HG03196 (cell line): ENCODE measurements at regions not wholly inside any gene's neighbourhood (a gene's known extent, or its start where the extent isn't known, plus 50 kb on each side); places are given as distances from the start of the nearest gene placed in this dataset.

Experiments
- ATAC-seq: cut with Tn5 transposase; IDR thresholded peaks from one replicate; pipeline ENCODE4 v1.9.1; 2021; ENCODE audit not compliant: unreplicated experiment

GRCh38 chr10:3898821-3899220, 113.8 kb upstream of the KLF6 start:
- ATAC-seq, result no peak

GRCh38 chr10:3897156-3897555, 112.1 kb upstream of the KLF6 start:
- no peak for ATAC-seq

DNA sequence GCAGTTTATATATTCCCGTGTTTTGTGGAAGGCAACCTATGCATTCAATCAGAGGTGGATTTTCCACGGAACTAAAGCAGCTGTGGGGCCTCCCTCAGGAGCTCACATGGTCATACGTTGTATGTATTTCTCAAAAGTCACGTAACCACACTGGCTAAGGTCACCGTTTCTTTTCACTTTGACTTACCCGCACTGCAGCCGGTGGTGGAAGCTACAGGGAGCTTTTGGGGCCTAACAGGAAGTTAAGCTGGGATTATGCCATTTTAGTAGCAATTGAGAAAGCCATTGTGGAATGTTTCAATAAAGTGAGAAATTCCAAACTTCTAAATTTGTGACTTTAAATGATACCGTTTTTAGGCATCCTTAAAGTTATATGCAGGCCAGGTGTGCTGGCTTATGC, 111.2 kb upstream of the KLF6 start:
- no peak for ATAC-seq

- ATAC-seq, result no peak
Measured at GRCh38 chr10:3895045-3895631, 110.1 kb upstream of the KLF6 start.

- ATAC-seq, result no peak
Measured at GRCh38 chr10:3893901-3894563, 109.0 kb upstream of the KLF6 start.

- ATAC-seq, result no peak
Measured at GRCh38 chr10:3892440-3893425, 107.7 kb upstream of the KLF6 start.

GRCh38 chr10:3891396-3891795, 106.4 kb upstream of the KLF6 start:
- no peak for ATAC-seq

- ATAC-seq, result no peak
Measured at GRCh38 chr10:3890602-3891352, 105.8 kb upstream of the KLF6 start.

DNA sequence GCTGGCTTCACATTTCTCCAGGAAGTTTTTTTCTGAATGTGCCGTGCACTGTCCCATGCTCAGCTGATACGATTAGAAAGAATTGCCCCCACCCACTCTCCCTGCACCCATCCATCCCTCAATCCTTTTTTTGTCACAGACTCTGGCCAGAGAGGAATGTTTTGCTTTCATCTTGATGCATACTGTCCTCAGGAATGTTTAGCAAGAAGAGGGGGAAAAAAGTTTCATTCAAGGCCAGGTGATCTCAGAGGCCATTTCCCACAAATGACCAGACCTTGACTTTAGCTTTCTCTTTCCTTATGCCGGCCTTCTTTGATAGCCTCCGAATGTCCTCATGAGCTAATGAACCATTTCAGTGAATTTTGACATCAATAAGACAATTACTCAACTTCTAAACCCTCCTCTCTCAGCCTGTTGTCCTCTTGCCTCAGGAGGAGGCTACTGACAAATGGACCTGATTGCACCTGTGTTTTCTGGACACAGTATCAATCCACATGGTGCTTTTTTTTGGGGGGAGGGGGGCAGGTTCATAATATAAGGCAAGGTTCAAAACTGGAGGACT, 105.0 kb upstream of the KLF6 start:
- no peak for ATAC-seq

GRCh38 chr10:3887885-3888476, 103.0 kb upstream of the KLF6 start:
- peak; percentile 62 for ATAC-seq

DNA sequence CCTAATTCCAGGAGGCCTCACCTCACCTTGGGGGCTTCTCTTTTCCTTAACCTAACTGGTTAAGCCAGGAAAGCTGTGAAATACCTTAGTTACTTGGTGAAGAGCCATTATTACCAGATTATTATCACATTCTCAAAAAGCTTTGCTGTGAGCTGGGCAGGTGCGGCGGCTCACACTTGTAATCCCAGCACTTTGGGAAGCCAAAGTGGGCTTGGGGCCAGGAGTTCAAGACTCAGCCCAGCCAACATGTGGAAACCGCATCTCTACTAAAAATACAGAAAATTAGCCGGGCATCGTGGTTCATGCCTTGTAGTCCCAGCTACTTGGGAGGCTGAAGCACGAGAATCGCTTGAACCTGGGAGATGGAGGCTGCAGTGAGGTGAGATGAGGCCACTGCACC, 102.4 kb upstream of the KLF6 start:
- ATAC-seq, result no peak

DNA sequence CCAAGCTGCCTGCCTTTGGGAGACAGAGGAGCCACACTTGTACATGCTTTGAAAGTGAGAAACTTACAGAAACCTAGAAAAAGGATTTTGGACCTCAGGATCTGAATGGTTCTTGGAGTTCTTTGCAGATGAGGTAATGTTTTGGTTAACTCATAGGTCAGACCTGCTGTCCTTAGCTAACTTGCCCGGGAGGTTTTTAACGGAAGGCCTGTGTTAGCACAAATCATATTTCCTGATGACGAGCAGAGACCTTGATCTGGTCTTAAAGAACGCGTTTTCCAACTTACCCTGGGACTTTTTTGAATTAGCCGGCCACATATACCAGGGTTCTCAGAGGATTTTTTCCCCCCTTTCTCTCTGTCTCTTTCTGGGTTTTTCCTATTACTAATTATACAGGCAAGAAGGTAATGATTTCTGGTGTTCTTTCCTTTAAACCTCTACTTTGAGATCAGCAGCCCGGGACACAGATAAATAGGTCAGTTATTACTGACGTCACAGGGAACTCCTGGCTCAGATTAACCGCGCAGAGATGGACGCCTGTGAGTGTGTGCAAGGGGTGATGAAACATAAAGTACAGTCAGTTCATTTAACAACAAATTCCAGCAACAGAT, 101.7 kb upstream of the KLF6 start:
- no peak for ATAC-seq

GRCh38 chr10:3886191-3886590, 101.2 kb upstream of the KLF6 start:
- ATAC-seq, result no peak

DNA sequence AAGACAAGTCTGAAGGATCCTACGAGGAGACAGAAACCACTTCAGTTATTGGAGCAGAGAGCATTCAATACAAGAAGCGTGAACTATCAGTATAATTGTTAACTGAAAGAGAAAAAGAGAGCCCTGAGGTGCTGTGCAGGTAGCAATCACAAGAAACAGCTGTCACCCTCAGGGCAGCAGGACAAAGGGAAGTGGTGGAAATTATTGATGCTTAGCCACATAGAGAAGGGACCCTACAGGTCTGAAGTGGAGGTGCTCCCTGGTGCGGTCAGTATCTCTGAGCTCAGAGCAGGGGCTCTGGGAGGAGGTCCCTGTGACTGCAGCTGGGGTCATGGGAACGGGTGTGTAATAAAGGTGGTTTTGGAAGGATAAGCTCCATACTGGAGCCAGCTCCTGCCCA, 97.8 kb upstream of the KLF6 start:
- no peak for ATAC-seq

DNA sequence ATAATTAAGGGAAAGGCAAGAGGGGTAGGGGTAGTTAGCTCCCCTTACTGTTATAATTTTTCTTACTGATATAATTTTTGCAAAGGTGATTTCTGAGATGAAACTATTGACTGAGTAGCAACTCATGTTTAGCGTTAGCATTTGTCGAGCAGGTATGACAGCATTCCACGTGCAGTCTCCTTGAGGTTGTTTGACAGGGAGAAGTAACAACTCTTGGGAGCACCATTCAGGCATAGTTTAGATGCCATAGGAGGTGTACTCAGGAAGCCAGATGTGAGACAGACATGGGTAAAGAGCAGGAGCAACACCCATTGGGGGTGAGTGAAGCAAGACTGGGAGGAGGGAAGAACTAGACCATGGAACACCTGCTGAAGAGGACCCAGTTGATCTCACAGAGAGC, 96.6 kb upstream of the KLF6 start:
- ATAC-seq, result no peak

GRCh38 chr10:3879073-3879472, 94.1 kb upstream of the KLF6 start:
- no peak for ATAC-seq

- no peak for ATAC-seq
Measured at GRCh38 chr10:3877211-3878000, 92.4 kb upstream of the KLF6 start.

GRCh38 chr10:3876350-3876962, 91.4 kb upstream of the KLF6 start:
- ATAC-seq, result no peak

DNA sequence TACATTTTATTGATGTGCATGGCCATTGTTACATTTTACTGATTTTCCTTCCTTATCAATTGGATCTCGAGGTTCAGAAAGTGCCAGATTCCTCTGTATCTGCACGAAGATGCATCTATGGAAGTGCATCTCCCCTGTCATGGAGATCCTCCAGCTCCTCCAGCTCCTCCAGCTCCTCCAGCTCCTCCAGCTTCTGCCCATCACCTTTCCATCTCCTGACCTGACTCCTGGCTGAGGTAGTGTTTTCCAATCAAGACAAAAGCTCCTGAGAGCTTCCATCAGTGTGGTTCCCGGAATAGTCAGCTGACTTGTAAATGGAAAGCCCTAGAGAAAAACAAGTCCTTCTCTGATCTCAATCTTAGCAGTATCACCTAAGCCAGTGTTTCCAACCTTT, 90.8 kb upstream of the KLF6 start:
- no peak for ATAC-seq
